Activated T-cell treated with anti-CD3 and anti-CD28 coated beads, Interleukin-2, amount 50 U/mL, for 72 hours (primary cell): ENCODE measurements at regions not wholly inside any gene's neighbourhood (a gene's known extent, or its start where the extent isn't known, plus 50 kb on each side); places are given as distances from the start of the nearest gene placed in this dataset.

ENCODE experiments used
- ATAC-seq, 2 donors: fragments of 150-1000 bp; cut with Tn5 transposase; replicated peaks in 1 of 2; 2 replicates each; pipeline ENCODE4 v1.10.0; 2021; ENCODE audit warnings: moderate library complexity in 2 of 2, mild to moderate bottlenecking in 1 of 2
- DNase-seq, 2 donors: peaks; one replicate each; pipeline ENCODE4 v3.0.0; 2021 to 2022; ENCODE audit warnings: mixed read lengths in 1 of 2
- H3K27ac Mint-ChIP-seq: one replicate; pipeline ENCODE4 v1.8.0; 2022; ENCODE audit warnings: mild to moderate bottlenecking, moderate library complexity, mixed read lengths
- H3K27me3 Mint-ChIP-seq: one replicate; pipeline ENCODE4 v1.8.0; 2022; ENCODE audit warnings: low read depth, mixed read lengths
- H3K36me3 Mint-ChIP-seq, 2 donors: one replicate each; pipeline ENCODE4 v1.8.0; 2022; ENCODE audit warnings: mixed read lengths in 2 of 2, mild to moderate bottlenecking in 1 of 2; ENCODE audit not compliant: insufficient read depth in 2 of 2
- H3K4me1 Mint-ChIP-seq: one replicate; pipeline ENCODE4 v1.8.0; 2022; ENCODE audit warnings: low read depth, mixed read lengths
- H3K4me3 Mint-ChIP-seq, 2 donors: one replicate each; pipeline ENCODE4 v1.8.0; 2022; ENCODE audit warnings: mild to moderate bottlenecking in 2 of 2, mixed read lengths in 2 of 2, moderate library complexity in 2 of 2
- H3K9me3 Mint-ChIP-seq, 2 donors: one replicate each; pipeline ENCODE4 v1.8.0; 2022; ENCODE audit warnings: mixed read lengths in 2 of 2

GRCh38 chr9:80094176-80094771 is 522.5 kb downstream of the TLE4 start:
- Mint-ChIP-seq H3K36me3 (peaks cover 2% of the 10 kb centered on the region in 2 donors), H3K27ac (no peak overlapping the region), H3K4me1 (peaks cover 20% of the 10 kb centered on the region), H3K9me3 (peaks cover 2 to 3% of the 10 kb centered on the region in 2 donors), H3K4me3 (no peak overlapping the region), H3K27me3 (peaks cover 13% of the 10 kb centered on the region)
- ATAC-seq = peak; percentile 58 to 78
- no peak for DNase-seq

GRCh38 chr9:80093695-80094094 is 521.9 kb downstream of the TLE4 start:
- H3K27me3 Mint-ChIP-seq = peaks cover 13% of the 10 kb centered on the region
- ATAC-seq = no peak

GRCh38 chr9:80091526-80091925 is 519.8 kb downstream of the TLE4 start:
- Mint-ChIP-seq H3K9me3 (peaks cover 2 to 3% of the 10 kb centered on the region in 2 donors), H3K4me1 (peaks cover 31% of the 10 kb centered on the region), H3K27ac (no peak overlapping the region), H3K27me3 (peaks cover 13% of the 10 kb centered on the region), H3K36me3 (peaks cover 2% of the 10 kb centered on the region in 2 donors), H3K4me3 (no peak overlapping the region)
- DNase-seq = no peak
- ATAC-seq = no peak

More at GRCh38 chr9:80093695-80094094, 521.9 kb downstream of the TLE4 start:
- DNase-seq = no peak
- peaks cover 2% of the 10 kb centered on the region in 2 donors for H3K36me3 Mint-ChIP-seq
- peaks cover 2 to 3% of the 10 kb centered on the region in 2 donors for H3K9me3 Mint-ChIP-seq
- H3K4me1 Mint-ChIP-seq = peaks cover 20% of the 10 kb centered on the region
- H3K4me3 Mint-ChIP-seq = no peak overlapping the region
- H3K27ac Mint-ChIP-seq = no peak overlapping the region

GRCh38 chr9:80090317-80090716 is 518.6 kb downstream of the TLE4 start:
- peaks cover 13% of the 10 kb centered on the region for H3K27me3 Mint-ChIP-seq
- ATAC-seq (no peak), DNase-seq (no peak)
- H3K9me3 Mint-ChIP-seq = peaks cover 0 to 3% of the 10 kb centered on the region in 2 donors
- no peak overlapping the region for H3K4me3 Mint-ChIP-seq
- no peak overlapping the region for H3K27ac Mint-ChIP-seq
- H3K4me1 Mint-ChIP-seq = peaks cover 43% of the 10 kb centered on the region
- H3K36me3 Mint-ChIP-seq = peaks cover 0 to under 1% of the 10 kb centered on the region in 2 donors

GRCh38 chr9:80086822-80087345 is 515.1 kb downstream of the TLE4 start:
- Mint-ChIP-seq H3K4me1 (peaks cover 22% of the 10 kb centered on the region), H3K36me3 (no peaks in the 10 kb centered on the region), H3K4me3 (peak overlapping the region in 1 of 2 donors; percentile 54), H3K27ac (no peak overlapping the region), H3K27me3 (peaks cover 7% of the 10 kb centered on the region), H3K9me3 (peaks cover 0 to 1% of the 10 kb centered on the region in 2 donors)
- no peak for ATAC-seq
- DNase-seq = no peak

- peak overlapping the region; percentile 60 for H3K27ac Mint-ChIP-seq
- ATAC-seq = peak in 1 of 2 donors; percentile 29
- H3K9me3 Mint-ChIP-seq = no peaks in the 10 kb centered on the region
- H3K4me1 Mint-ChIP-seq = peaks cover 22% of the 10 kb centered on the region
- H3K4me3 Mint-ChIP-seq = peak overlapping the region; percentile 29 to 53
- no peak for DNase-seq
- peaks cover 6% of the 10 kb centered on the region for H3K27me3 Mint-ChIP-seq
- no peaks in the 10 kb centered on the region for H3K36me3 Mint-ChIP-seq
These were observed 514.6 kb downstream of the TLE4 start for GRCh38 chr9:80086386-80086785.

GRCh38 chr9:80085668-80086067 is 513.9 kb downstream of the TLE4 start:
- Mint-ChIP-seq H3K27ac (no peak overlapping the region), H3K9me3 (no peaks in the 10 kb centered on the region), H3K4me1 (peaks cover 22% of the 10 kb centered on the region), H3K27me3 (peaks cover 6% of the 10 kb centered on the region), H3K36me3 (no peaks in the 10 kb centered on the region), H3K4me3 (no peak overlapping the region)
- ATAC-seq (no peak), DNase-seq (no peak)

GRCh38 chr9:80082213-80082612 is 510.4 kb downstream of the TLE4 start:
- no peak for DNase-seq
- Mint-ChIP-seq H3K4me1 (peaks cover 31% of the 10 kb centered on the region), H3K4me3 (no peak overlapping the region), H3K27ac (no peak overlapping the region), H3K9me3 (no peaks in the 10 kb centered on the region), H3K27me3 (no peaks in the 10 kb centered on the region), H3K36me3 (no peaks in the 10 kb centered on the region)
- no peak for ATAC-seq

GRCh38 chr9:80078826-80079225 is 507.1 kb downstream of the TLE4 start:
- DNase-seq (no peak), ATAC-seq (no peak)
- Mint-ChIP-seq H3K9me3 (peaks cover 0 to 2% of the 10 kb centered on the region in 2 donors), H3K27me3 (no peaks in the 10 kb centered on the region), H3K27ac (no peak overlapping the region), H3K36me3 (no peaks in the 10 kb centered on the region), H3K4me3 (no peak overlapping the region), H3K4me1 (peaks cover 27% of the 10 kb centered on the region)

GRCh38 chr9:80077059-80077458 is 505.3 kb downstream of the TLE4 start:
- ATAC-seq (no peak), DNase-seq (no peak)
- Mint-ChIP-seq H3K4me1 (peaks cover 27% of the 10 kb centered on the region), H3K27me3 (no peaks in the 10 kb centered on the region), H3K4me3 (peak overlapping the region in 1 of 2 donors; percentile 27), H3K9me3 (peaks cover 0 to 2% of the 10 kb centered on the region in 2 donors), H3K36me3 (no peaks in the 10 kb centered on the region), H3K27ac (no peak overlapping the region)

- peaks cover 0 to 2% of the 10 kb centered on the region in 2 donors for H3K9me3 Mint-ChIP-seq
- DNase-seq (no peak), ATAC-seq (no peak)
- H3K36me3 Mint-ChIP-seq = no peaks in the 10 kb centered on the region
- no peak overlapping the region for H3K4me3 Mint-ChIP-seq
- no peaks in the 10 kb centered on the region for H3K27me3 Mint-ChIP-seq
- H3K27ac Mint-ChIP-seq = no peak overlapping the region
- peaks cover 27% of the 10 kb centered on the region for H3K4me1 Mint-ChIP-seq
These were observed 504.4 kb downstream of the TLE4 start for GRCh38 chr9:80076162-80076561.

- peaks cover 0 to 2% of the 10 kb centered on the region in 2 donors for H3K9me3 Mint-ChIP-seq
- no peaks in the 10 kb centered on the region for H3K36me3 Mint-ChIP-seq
- no peak for DNase-seq
- ATAC-seq = no peak
- H3K27me3 Mint-ChIP-seq = no peaks in the 10 kb centered on the region
- no peak overlapping the region for H3K4me3 Mint-ChIP-seq
- no peak overlapping the region for H3K27ac Mint-ChIP-seq
- H3K4me1 Mint-ChIP-seq = peaks cover 27% of the 10 kb centered on the region
These were observed 502.7 kb downstream of the TLE4 start for GRCh38 chr9:80074439-80074838.

- no peak overlapping the region for H3K27ac Mint-ChIP-seq
- no peak overlapping the region for H3K4me3 Mint-ChIP-seq
- no peaks in the 10 kb centered on the region for H3K36me3 Mint-ChIP-seq
- no peak for ATAC-seq
- DNase-seq = no peak
- H3K27me3 Mint-ChIP-seq = peaks cover 8% of the 10 kb centered on the region
- H3K9me3 Mint-ChIP-seq = peaks cover 2 to 4% of the 10 kb centered on the region in 2 donors
- peaks cover 18% of the 10 kb centered on the region for H3K4me1 Mint-ChIP-seq
These were observed 500.7 kb downstream of the TLE4 start for GRCh38 chr9:80072451-80072850.
